HEK293 (cell line): ENCODE measurements at regions not wholly inside any gene's neighbourhood (a gene's known extent, or its start where the extent isn't known, plus 50 kb on each side); places are given as distances from the start of the nearest gene placed in this dataset.

Source experiments
- CTCF ChIA-PET: fragments of 350-600 bp; formaldehyde crosslinking; extraction: SDS; loops from one replicate; lab custom pipeline; 2021; ENCODE audit warnings: antibody characterized with exemption; lab: Yijun Ruan, JAX
- POLR2A ChIA-PET: fragments of 300-600 bp; formaldehyde crosslinking; extraction: SDS; loops from one replicate; lab custom pipeline; 2020; ENCODE audit warnings: antibody characterized with exemption, inconsistent platforms; lab: Yijun Ruan, JAX
- H3K27ac ChIP-seq: fragments of 200-500 bp; sonication (Bioruptor generic); 2 replicates; pipeline ENCODE4 v1.5.1; 2014; ENCODE audit warnings: low read depth, low read length, control low read depth, inconsistent platforms; ENCODE audit errors: extremely low read depth
- H3K36me3 ChIP-seq, 2 experiments: fragments of 200-500 bp in 1 of 2; sonication (Bioruptor generic) in 1 of 2; 1 replicate in 1 of 2; 2 replicates in 1 of 2; pipeline ENCODE4 v1.5.1; 2014 to 2017; ENCODE audit warnings: inconsistent platforms in 2 of 2, low read length in 2 of 2; ENCODE audit not compliant: control insufficient read depth in 2 of 2, insufficient read depth in 1 of 2
- H3K4me1 ChIP-seq: fragments of 200-500 bp; sonication (Bioruptor generic); 2 replicates; pipeline ENCODE4 v1.5.1; 2014; ENCODE audit warnings: mild to moderate bottlenecking, low read length, inconsistent platforms; ENCODE audit not compliant: control insufficient read depth, insufficient read depth
- H3K4me3 ChIP-seq: 2 replicates; pipeline ENCODE4 v1.5.1; 2011; ENCODE audit warnings: low read depth, mild to moderate bottlenecking, control low read depth, low read length, moderate library complexity
- H3K9me3 ChIP-seq: fragments of 200-500 bp; sonication (Bioruptor generic); 2 replicates; pipeline ENCODE4 v1.5.1; 2014; ENCODE audit warnings: low read depth, low read length, inconsistent platforms; ENCODE audit not compliant: control insufficient read depth, insufficient read depth
- GFI1B ChIP-seq: fragments of 450-650 bp; formaldehyde crosslinking; IDR thresholded peaks from 2 replicates; pipeline ENCODE4 v1.5.1; 2016; ENCODE audit warnings: missing biosample characterization, missing genetic modification characterization
- MEIS1 ChIP-seq: sonication (generic); formaldehyde crosslinking; IDR thresholded peaks from 2 replicates; pipeline ENCODE4 v1.8.1; 2022; ENCODE audit warnings: missing genetic modification reagents, mild to moderate bottlenecking, borderline replicate concordance
- MZF1 ChIP-seq: fragments of 450-650 bp; formaldehyde crosslinking; IDR thresholded peaks from 2 replicates; pipeline ENCODE4 v1.5.1; 2017; ENCODE audit warnings: missing biosample characterization, missing genetic modification characterization, borderline replicate concordance
- RBAK ChIP-seq: fragments of 450-650 bp; formaldehyde crosslinking; IDR thresholded peaks from 2 replicates; pipeline ENCODE4 v1.5.1; 2016; ENCODE audit warnings: missing biosample characterization, missing genetic modification characterization
- SP2 ChIP-seq: fragments of 450-650 bp; formaldehyde crosslinking; IDR thresholded peaks from 2 replicates; pipeline ENCODE4 v1.5.1; 2016; ENCODE audit warnings: missing biosample characterization, missing genetic modification characterization
- ZBTB8A ChIP-seq: fragments of 450-650 bp; formaldehyde crosslinking; IDR thresholded peaks from 2 replicates; pipeline ENCODE4 v1.5.1; 2016; ENCODE audit warnings: missing biosample characterization, missing genetic modification characterization
- ZFP3 ChIP-seq: fragments of 450-650 bp; formaldehyde crosslinking; IDR thresholded peaks from 2 replicates; pipeline ENCODE4 v1.5.1; 2016; ENCODE audit warnings: low read depth, missing biosample characterization, missing genetic modification characterization
- ZNF10 ChIP-seq: fragments of 450-650 bp; formaldehyde crosslinking; IDR thresholded peaks from 2 replicates; pipeline ENCODE4 v1.5.1; 2017; ENCODE audit warnings: missing biosample characterization, missing genetic modification characterization
- ZNF132 ChIP-seq: fragments of 450-650 bp; formaldehyde crosslinking; IDR thresholded peaks from 2 replicates; pipeline ENCODE4 v1.5.1; 2017; ENCODE audit warnings: missing biosample characterization, missing genetic modification characterization, borderline replicate concordance
- ZNF157 ChIP-seq: fragments of 450-650 bp; formaldehyde crosslinking; IDR thresholded peaks from 2 replicates; pipeline ENCODE4 v1.5.1; 2016; ENCODE audit warnings: missing biosample characterization, missing genetic modification characterization
- ZNF19 ChIP-seq: fragments of 450-650 bp; formaldehyde crosslinking; IDR thresholded peaks from 2 replicates; pipeline ENCODE4; 2016; ENCODE audit warnings: missing biosample characterization, missing genetic modification characterization, low read depth
- ZNF292 ChIP-seq: fragments of 450-650 bp; formaldehyde crosslinking; IDR thresholded peaks from 2 replicates; pipeline ENCODE4 v1.5.1; 2016; ENCODE audit warnings: low read depth, missing biosample characterization, missing genetic modification characterization, borderline replicate concordance
- ZNF311 ChIP-seq: fragments of 450-650 bp; formaldehyde crosslinking; IDR thresholded peaks from 2 replicates; pipeline ENCODE4 v1.5.1; 2017; ENCODE audit warnings: missing biosample characterization, missing genetic modification characterization, borderline replicate concordance
- ZNF341 ChIP-seq: fragments of 450-650 bp; formaldehyde crosslinking; IDR thresholded peaks from 2 replicates; pipeline ENCODE4; 2016; ENCODE audit warnings: low read depth, missing biosample characterization, missing genetic modification characterization
- ZNF449 ChIP-seq: fragments of 450-650 bp; formaldehyde crosslinking; IDR thresholded peaks from 2 replicates; pipeline ENCODE4 v1.5.1; 2017; ENCODE audit warnings: missing biosample characterization, mild to moderate bottlenecking, missing genetic modification characterization, moderate library complexity
- ZNF48 ChIP-seq: fragments of 450-650 bp; formaldehyde crosslinking; IDR thresholded peaks from 2 replicates; pipeline ENCODE4 v1.5.1; 2016; ENCODE audit warnings: missing biosample characterization, missing genetic modification characterization
- ZNF544 ChIP-seq: fragments of 450-650 bp; formaldehyde crosslinking; IDR thresholded peaks from 2 replicates; pipeline ENCODE4 v1.5.0; 2017; ENCODE audit warnings: missing biosample characterization, missing genetic modification characterization
- ZNF623 ChIP-seq: fragments of 450-650 bp; formaldehyde crosslinking; IDR thresholded peaks from 2 replicates; pipeline ENCODE4 v1.5.1; 2016; ENCODE audit warnings: missing biosample characterization, missing genetic modification characterization
- ZNF629 ChIP-seq: fragments of 450-650 bp; formaldehyde crosslinking; IDR thresholded peaks from 2 replicates; pipeline ENCODE4 v1.5.1; 2017; ENCODE audit warnings: missing biosample characterization, missing genetic modification characterization
- ZNF654 ChIP-seq: fragments of 450-650 bp; formaldehyde crosslinking; IDR thresholded peaks from 2 replicates; pipeline ENCODE4 v1.5.1; 2016; ENCODE audit warnings: low read depth, missing biosample characterization, missing genetic modification characterization
- ZNF660 ChIP-seq: fragments of 450-650 bp; IDR thresholded peaks from 2 replicates; pipeline ENCODE4 v1.5.1; 2018; ENCODE audit warnings: missing biosample characterization, mild to moderate bottlenecking, missing genetic modification characterization
- ZNF670 ChIP-seq: fragments of 450-650 bp; formaldehyde crosslinking; IDR thresholded peaks from 2 replicates; pipeline ENCODE4 v1.5.1; 2016; ENCODE audit warnings: missing biosample characterization, missing genetic modification characterization, low read depth
- ZNF843 ChIP-seq: fragments of 450-650 bp; formaldehyde crosslinking; IDR thresholded peaks from 2 replicates; pipeline ENCODE4 v1.5.1; 2016; ENCODE audit warnings: missing biosample characterization, missing genetic modification characterization
- TF ChIP-seq, protein P1 (sequence below): fragments of 450-650 bp; formaldehyde crosslinking; IDR thresholded peaks from 2 replicates; pipeline ENCODE4 v1.5.1; 2016; ENCODE audit warnings: missing biosample characterization, missing genetic modification characterization
- TF ChIP-seq, protein P2 (sequence below): fragments of 450-650 bp; formaldehyde crosslinking; IDR thresholded peaks from 2 replicates; pipeline ENCODE4 v1.5.1; 2016; ENCODE audit warnings: missing biosample characterization, missing genetic modification characterization
- TF ChIP-seq, protein P3 (sequence below): fragments of 450-650 bp; formaldehyde crosslinking; IDR thresholded peaks from 2 replicates; pipeline ENCODE4 v1.5.1; 2017; ENCODE audit warnings: missing biosample characterization, missing genetic modification characterization

DNA sequence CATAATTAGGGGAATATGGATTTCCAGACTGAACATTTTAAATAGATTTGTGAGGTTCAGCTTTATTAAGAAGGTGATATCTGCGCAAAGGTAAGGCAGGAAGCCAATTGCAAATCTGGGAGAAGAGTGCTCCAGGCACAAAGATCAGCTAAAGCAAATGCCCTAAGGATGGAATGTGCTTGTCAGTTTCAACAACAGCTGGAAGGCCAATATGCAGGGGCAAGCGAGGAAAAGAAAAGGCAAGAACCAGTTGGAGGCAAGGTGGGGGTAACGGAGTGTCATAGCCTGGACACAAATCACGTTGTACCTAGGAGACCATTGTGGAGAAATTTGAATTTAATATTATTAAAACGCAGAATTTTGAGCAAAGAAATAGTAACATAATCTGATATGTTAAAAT is 1710.3 kb upstream of the PCDH7 start:
- H3K4me1 ChIP-seq: no peaks in the 10 kb centered on the region
- CTCF ChIA-PET: no interaction called here
- H3K36me3 ChIP-seq: no peaks in the 10 kb centered on the region
- TF ChIP-seq ZNF660 (tag by site-specific recombination) (no peak), SP2 (no peak), ZNF843 (tag by site-specific recombination) (no peak), ZNF132 (tag by site-specific recombination) (no peak), ZNF654 (tag by site-specific recombination) (no peak), RBAK (tag by site-specific recombination) (no peak), MZF1 (tag by site-specific recombination) (no peak), ZNF341 (tag by site-specific recombination) (no peak)
- TF ChIP-seq, protein P1, sequence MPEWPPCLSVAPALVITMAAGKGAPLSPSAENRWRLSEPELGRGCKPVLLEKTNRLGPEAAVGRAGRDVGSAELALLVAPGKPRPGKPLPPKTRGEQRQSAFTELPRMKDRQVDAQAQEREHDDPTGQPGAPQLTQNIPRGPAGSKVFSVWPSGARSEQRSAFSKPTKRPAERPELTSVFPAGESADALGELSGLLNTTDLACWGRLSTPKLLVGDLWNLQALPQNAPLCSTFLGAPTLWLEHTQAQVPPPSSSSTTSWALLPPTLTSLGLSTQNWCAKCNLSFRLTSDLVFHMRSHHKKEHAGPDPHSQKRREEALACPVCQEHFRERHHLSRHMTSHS (tag by site-specific recombination): no peak
- TF ChIP-seq, all 188 proteins: peak for 0
- no peaks in the 10 kb centered on the region for H3K9me3 ChIP-seq
- H3K27ac ChIP-seq: no peak overlapping the region
- POLR2A ChIA-PET: no interaction called here
- H3K4me3 ChIP-seq: no peak overlapping the region

GRCh38 chr4:29013341-29013740 is 1706.8 kb upstream of the PCDH7 start:
- Histone ChIP-seq H3K4me1 (no peaks in the 10 kb centered on the region), H3K27ac (no peak overlapping the region), H3K36me3 (no peaks in the 10 kb centered on the region), H3K4me3 (no peak overlapping the region), H3K9me3 (no peaks in the 10 kb centered on the region)
- CTCF ChIA-PET: no interaction called here
- POLR2A ChIA-PET: no interaction called here
- no peak for TF ChIP-seq ZNF48 (tag by site-specific recombination)
- TF ChIP-seq ZBTB8A (tag by site-specific recombination): no peak
- TF ChIP-seq ZNF19 (tag by site-specific recombination): no peak
- TF ChIP-seq ZNF292 (tag by site-specific recombination): no peak
- no peak for TF ChIP-seq ZNF623 (tag by site-specific recombination)
- no peak for TF ChIP-seq ZFP3 (tag by site-specific recombination)
- no peak for TF ChIP-seq ZNF670 (tag by site-specific recombination)
- TF ChIP-seq, all 188 proteins: peak for 0

- CTCF ChIA-PET: no interaction called here
- H3K4me1 ChIP-seq: no peaks in the 10 kb centered on the region
- no peak overlapping the region for H3K27ac ChIP-seq
- H3K36me3 ChIP-seq: no peaks in the 10 kb centered on the region
- no peak overlapping the region for H3K4me3 ChIP-seq
- no peaks in the 10 kb centered on the region for H3K9me3 ChIP-seq
- POLR2A ChIA-PET: no interaction called here
- TF ChIP-seq ZNF629 (tag by site-specific recombination): no peak
- TF ChIP-seq, protein P2, sequence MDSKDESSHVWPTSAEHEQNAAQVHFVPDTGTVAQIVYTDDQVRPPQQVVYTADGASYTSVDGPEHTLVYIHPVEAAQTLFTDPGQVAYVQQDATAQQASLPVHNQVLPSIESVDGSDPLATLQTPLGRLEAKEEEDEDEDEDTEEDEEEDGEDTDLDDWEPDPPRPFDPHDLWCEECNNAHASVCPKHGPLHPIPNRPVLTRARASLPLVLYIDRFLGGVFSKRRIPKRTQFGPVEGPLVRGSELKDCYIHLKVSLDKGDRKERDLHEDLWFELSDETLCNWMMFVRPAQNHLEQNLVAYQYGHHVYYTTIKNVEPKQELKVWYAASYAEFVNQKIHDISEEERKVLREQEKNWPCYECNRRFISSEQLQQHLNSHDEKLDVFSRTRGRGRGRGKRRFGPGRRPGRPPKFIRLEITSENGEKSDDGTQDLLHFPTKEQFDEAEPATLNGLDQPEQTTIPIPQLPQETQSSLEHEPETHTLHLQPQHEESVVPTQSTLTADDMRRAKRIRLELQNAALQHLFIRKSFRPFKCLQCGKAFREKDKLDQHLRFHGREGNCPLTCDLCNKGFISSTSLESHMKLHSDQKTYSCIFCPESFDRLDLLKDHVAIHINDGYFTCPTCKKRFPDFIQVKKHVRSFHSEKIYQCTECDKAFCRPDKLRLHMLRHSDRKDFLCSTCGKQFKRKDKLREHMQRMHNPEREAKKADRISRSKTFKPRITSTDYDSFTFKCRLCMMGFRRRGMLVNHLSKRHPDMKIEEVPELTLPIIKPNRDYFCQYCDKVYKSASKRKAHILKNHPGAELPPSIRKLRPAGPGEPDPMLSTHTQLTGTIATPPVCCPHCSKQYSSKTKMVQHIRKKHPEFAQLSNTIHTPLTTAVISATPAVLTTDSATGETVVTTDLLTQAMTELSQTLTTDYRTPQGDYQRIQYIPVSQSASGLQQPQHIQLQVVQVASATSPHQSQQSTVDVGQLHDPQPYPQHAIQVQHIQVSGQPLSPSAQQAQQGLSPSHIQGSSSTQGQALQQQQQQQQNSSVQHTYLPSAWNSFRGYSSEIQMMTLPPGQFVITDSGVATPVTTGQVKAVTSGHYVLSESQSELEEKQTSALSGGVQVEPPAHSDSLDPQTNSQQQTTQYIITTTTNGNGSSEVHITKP (tag by site-specific recombination): no peak
- no peak for TF ChIP-seq ZNF449 (tag by site-specific recombination)
- TF ChIP-seq ZNF544 (tag by site-specific recombination): no peak
- no peak for TF ChIP-seq MEIS1 (CRISPR knock-in tag)
- TF ChIP-seq, protein P3, sequence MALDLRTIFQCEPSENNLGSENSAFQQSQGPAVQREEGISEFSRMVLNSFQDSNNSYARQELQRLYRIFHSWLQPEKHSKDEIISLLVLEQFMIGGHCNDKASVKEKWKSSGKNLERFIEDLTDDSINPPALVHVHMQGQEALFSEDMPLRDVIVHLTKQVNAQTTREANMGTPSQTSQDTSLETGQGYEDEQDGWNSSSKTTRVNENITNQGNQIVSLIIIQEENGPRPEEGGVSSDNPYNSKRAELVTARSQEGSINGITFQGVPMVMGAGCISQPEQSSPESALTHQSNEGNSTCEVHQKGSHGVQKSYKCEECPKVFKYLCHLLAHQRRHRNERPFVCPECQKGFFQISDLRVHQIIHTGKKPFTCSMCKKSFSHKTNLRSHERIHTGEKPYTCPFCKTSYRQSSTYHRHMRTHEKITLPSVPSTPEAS (tag by site-specific recombination): no peak
- no peak for TF ChIP-seq ZNF311 (tag by site-specific recombination)
- TF ChIP-seq GFI1B (tag by site-specific recombination): no peak
- TF ChIP-seq ZNF157 (tag by site-specific recombination): no peak
- TF ChIP-seq ZNF10: no peak
These were observed 1705.6 kb upstream of the PCDH7 start for GRCh38 chr4:29014555-29014954.
